Dedifferentiated amniotic fluid mesenchymal stem cell (primary cell): ENCODE measurements at regions not wholly inside any gene's neighbourhood (a gene's known extent, or its start where the extent isn't known, plus 50 kb on each side); places are given as distances from the start of the nearest gene placed in this dataset.
"Not testable (repeated sequence)": the region's sequence is repeated elsewhere in the genome, so short reads cannot be mapped to it uniquely, and the experiment has no call there.

Experiments used
- DNase-seq: peaks from one replicate; pipeline ENCODE4 v3.0.0-alpha.2; 2016; ENCODE audit errors: extremely low spot score

DNA sequence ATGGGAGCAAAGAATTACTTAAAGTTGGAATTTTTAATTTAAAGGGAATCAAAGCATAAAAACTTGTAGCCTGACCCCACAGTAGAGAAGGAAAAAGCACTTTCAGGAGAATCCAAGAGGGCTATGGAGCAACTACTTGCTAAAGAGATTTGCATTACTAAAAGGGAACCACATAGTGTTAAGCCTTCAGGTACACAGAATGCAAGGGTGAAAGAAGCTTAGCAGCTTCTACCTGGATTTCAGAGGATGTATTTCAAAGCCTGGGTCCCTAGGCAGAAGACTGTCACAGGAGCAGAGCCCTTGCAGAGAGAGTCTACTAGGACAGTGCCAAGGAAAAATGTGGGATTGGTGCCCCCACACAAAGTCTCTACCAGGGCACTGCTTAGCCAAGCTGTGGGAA is 575.0 kb downstream of the GBE1 start:
- DNase-seq: no peak

DNA sequence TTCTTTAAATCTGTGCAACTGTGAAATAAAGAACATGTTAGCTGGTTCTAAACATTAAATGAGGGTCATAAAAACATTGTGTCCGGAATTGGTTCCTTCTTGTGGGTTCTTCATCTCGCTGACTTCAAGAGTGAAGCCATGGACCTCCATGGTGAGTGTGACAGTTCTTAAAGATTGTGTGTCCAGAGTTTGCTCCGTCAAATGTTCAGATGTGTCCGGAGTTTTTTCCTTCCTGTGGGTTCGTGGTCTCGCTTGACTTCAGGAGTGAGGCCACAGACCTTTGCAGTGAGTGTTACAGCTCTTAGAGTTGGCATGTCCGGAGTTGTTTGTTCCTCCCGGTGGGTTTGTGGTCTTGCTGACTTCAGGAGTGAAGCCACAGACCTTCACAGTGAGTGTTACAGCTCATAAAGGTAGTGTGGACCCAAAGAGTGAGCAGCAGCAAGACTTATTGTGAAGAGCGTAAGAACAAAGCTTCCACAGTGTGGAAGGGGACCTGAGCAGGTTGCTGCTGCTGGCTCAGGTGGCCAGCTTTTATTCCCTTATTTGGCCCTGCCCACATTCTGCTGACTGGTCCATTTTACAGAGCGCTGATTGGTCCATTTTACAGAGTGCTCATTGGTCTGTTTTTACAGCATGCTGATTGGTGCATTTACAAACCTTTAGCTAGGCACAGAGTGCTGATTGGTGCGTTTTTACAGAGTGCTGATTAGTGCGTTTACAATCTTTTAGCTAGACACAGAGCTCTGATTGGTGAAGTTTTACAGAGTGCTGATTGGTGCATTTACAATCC is 579.2 kb downstream of the GBE1 start:
- not testable (repeated sequence) for DNase-seq

DNA sequence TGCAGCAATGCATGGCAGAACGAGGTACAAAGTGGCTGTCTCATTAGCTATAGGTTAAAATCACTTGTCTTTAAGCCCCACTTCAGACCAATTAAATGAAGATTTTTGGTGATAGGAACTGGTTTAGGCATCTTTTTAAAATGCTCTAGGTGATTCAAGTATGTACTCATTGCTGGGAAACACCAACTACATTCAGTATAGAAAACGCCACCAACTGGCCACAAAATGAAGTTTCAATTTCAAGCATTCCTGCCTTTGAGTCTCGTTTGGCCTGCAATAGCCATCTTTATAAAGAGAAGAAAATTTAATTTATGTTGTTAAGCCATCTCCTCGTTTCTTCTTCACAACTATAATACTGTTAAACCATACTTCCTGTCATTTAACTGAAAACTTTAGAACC is 587.9 kb downstream of the GBE1 start:
- no peak for DNase-seq

DNA sequence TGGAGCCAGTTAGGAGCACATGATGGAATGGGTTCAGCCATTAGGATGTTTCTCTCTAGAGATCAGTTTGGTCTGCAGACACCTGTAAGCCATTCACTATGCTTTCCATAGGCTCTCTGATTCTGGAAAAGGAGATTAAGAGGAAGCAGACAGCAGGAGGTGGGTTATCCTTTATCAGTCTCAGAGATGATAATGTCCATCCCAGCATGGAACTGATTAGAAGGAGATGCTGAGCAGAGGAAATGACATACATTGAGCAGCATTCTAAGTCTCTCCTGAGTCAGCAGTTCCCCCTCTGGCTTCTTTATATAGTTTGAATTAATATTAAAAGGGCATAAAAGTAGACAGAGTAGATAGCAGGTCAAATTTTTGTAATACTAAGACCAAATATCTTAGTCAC is 591.1 kb downstream of the GBE1 start:
- DNase-seq: no peak

DNA sequence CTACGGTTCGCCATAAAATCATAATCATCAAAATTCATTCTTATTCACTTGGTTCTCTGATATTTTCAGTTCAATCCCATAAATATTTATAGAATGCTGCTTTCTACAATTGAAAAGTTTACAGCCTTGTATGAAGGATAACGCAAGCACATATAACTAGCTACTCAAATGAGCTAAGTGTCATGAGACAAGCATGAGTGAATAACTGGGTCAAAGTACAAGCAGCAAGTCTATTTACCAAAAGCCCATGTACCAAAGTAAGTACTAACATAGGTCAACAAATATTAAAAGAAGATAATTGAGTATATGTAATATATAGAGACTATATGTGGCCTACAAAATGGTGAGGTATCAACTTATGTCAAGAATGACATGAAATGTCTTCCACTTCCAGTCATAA is 596.6 kb downstream of the GBE1 start:
- DNase-seq: no peak

DNA sequence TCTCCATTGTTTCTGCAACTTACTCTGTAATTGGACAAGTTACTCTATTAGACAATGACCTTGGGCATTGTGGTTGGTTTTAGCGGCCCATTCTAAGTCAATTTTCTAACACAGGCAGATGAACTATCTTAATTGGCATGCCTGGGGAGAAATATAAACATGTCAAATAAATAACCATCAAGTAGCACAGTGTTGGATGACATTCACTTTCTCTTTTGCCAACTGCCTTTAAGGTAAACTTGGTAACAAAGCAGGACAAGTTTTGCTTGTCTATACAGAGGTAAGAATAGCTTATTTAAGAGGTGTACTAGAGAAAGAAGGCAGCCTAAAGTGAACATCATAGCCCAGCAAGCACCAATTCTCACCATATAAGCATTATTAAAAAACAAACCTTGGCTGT is 599.6 kb downstream of the GBE1 start:
- no peak for DNase-seq

DNA sequence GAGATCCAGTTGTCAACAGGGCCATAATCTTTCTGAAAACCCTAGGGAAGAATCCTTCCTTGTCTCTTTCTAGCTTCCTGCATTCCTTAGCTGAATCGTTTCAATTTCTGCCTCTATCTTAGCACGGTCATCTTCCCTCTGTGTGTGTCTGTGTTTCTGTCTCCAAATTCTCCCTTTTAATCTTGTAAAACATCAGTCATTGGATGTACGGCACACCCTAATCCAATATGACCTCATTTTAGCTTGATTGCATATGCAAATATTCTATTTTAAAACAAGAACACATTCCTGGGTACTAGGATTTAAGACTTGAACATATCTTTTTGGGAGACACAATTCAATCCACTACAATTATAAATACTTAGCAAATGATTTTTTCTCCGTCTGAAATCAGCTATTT is 600.3 kb downstream of the GBE1 start:
- DNase-seq: no peak

DNA sequence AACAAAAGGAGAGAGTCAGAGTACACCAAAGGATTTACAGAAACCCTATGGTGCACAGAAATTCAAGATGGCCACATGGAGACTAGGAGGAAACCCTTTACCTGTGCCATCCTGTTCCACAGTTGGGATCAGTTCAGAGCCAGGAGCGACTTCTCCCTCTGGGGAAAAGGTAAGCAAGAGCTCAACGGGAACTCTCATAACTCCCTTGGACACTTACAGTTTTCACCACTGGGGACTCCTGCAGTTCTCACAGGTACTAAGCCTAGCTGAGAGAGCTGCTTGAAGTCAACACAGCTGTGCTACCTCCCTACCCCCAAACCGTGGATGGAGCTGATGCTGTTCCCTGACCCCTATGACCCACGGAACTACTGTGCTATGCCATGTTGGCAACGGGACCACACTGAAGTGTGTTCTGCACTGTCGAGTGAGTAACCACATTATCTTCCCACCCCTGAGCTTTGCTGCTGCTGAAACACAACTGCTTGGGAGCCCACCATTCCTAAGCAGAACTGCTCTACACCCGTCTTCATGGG is 606.8 kb downstream of the GBE1 start:
- no peak for DNase-seq

DNA sequence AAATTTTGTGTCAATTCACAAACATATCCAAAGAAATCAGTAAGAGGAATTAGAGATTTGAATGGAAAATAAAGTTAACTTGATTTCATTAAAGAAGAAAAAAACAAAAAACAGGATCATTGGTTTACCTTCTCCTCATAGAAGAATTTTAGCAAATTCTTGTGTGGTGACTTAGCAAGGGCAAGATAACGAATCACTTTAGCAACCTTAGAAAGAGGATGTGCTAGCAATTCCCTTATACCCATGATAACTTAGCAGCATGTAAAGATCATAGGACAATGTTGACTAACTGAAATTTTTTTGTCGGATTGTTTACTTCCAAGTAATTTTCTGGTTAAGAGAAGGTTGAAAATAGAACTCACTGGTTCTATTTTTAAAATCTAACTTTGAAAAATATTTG is 609.3 kb downstream of the GBE1 start:
- DNase-seq: no peak

DNA sequence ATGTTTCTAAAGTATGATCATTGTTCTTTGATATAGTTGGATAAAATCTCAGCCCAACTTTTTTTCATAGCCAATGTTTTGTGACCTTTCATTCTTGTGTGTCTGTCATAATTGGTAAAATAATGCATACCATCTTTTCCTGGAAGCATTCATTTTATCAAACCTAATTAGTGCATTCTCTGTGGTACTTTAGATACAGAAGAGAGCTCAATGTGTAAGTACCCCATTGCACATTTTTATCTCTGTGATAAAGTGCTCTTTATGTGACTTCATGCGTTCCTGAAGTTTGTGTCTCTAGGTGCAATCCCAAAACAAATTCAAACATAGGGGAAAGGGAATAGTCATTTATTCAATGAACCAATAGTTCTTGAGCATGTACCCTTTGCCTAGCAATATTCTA is 628.5 kb downstream of the GBE1 start:
- DNase-seq: no peak

DNA sequence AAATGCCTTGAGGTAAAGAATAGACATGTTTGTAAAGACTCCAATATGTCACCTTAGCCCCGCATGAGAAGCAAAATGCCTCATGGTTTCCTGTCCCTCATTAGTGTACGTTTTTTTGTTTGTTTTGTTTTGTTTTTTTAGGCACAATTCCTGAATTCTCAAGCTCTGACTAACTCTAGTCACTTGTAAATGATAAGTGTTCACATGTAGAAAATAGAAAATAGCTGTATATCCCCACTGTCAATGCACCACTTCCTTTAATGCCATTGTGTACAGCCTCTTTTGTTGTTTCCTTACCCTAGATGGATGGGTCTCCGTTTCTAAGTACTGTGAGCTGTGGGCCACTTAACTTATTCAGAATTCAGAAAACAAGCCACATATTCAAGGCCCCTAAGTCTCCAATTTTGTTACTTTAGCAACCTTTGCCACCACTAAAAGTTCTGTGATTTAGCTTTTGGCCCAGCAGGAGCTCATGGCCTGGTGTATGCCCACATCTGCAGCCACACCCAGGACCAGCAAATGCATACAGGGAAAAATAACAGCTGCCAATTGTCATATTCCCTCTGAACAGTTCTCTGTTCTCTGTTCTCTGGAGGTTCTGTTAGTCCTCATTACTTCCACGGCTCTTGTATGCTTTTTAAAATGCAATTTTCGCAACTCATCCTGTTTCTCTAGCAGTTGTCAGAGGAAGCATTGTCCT is 655.5 kb downstream of the GBE1 start:
- no peak for DNase-seq

DNA sequence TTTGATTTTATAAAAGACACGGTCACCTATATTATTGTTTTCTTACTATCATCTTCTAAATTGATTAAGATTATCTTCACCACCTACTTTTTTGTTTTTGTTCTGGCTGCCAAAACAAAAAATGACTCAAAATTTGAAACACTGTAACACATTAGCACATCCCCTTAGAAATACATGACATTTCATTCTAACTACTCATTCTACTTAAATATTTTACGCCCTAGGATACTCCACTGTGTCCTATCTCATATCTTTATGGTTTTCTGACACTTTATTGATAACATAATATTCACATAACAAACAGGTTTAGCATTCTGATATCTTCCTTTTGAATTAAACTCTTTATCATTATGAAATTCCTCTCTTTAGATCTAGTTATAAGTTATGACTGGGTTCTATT is 656.2 kb downstream of the GBE1 start:
- no peak for DNase-seq

DNA sequence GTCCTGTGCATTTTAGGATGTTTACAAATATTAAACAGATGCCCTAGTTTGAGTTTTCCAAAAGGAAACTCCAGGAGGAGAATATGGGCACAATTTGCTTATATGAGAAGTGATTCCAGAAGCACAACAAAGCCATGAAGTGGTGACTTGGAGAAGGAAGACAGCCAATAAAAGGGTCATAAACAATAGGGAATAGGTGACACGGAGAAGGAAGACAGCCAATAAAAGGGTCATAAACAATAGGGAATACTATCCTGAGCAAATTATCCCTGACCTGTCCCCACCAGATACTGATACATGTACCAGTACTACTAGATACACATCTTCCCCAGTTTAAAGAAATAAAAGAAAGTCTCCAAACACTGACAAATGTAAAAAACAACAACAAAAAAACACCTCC is 663.6 kb downstream of the GBE1 start:
- DNase-seq: no peak

DNA sequence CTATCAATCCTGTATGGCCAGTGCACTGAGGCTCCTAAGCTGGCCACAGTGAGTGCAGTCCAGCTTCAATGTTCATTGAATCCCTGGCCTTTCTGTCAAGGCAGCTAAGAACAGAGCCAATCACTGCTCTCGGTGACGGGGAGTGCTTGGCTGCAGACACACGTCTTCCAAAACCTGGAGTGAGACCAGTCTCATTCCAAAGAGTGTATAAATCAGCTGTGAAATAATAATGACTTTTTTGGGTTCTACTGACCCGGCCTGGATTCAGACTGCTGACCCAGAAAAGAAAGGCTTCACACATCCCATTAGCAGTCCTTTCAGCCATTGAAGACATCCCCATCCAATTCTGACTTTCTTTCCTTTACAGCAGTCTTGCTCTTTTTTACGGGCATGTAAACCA is 665.5 kb downstream of the GBE1 start:
- DNase-seq: no peak

DNA sequence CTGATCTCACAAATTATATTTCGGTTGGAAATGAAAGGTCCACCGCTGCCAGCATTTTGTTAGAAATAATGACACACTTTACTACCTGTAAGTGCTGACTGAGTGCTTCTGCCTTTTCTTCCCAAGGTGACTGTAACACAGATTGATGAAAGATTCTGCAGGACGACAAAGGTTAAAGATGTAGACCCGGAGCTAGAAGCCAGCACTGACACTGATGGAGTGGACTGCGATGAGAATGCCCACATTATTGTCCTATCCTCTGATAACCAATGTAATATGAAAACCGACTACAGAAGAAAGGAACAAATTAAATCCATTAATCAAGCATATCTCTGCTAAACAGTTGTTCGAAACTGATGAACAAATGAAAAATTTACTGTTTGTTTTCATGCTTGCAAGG is 666.5 kb downstream of the GBE1 start:
- no peak for DNase-seq

DNA sequence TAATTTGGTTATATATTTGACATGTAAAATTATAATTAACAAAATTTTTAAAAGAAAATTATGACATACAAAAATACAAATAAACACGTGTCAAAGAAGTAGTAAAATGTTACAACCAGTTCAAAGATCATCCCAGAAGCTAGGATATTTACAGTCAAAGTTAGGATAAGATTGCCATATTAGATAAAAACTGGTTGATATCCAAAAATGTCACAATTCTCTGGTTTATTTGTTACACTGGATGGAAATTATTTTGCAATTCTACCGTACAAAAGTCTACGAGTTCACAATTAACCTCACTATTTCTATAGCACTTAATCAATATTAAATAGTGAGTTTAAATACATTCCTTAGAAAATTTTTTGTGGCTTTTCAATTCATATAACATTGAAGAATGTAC is 673.8 kb downstream of the GBE1 start:
- DNase-seq: no peak

DNA sequence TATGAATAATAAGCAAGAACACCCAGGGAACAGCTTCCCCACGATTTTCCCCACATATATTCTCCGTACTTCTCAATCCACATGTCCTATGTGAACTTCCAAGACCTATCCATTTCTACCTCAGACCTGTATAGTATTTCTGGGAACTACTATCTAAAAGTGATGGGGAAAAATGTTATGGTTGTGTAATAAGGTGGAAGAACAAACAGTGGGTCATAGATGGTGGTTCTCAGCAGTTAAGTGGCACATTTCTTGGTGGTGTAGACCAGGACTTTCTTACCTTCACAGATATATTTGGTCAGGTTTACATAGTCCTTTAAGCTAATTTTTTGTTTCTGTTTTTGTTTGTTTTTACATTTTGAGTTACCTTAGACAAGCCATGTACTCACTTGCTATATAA is 675.1 kb downstream of the GBE1 start:
- DNase-seq: no peak

DNA sequence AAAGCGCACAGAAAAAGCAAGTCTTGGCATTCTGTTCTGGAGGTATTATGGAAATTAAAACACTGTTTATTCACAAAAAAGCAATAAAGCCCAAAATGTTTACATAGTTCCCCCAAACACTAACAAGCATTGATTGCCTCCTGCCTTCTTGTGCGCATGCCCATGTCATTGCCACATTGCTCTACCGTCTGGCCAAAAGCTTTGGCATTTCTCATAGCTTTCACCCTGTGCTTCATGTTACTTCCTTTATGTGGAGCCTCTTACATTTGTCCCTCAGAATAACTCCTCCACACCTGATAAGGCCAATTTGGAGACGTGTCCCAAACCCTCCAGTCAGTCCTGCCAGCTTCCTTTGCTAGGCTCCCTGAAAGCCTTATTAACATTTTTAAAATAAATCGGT is 680.8 kb downstream of the GBE1 start:
- no peak for DNase-seq

DNA sequence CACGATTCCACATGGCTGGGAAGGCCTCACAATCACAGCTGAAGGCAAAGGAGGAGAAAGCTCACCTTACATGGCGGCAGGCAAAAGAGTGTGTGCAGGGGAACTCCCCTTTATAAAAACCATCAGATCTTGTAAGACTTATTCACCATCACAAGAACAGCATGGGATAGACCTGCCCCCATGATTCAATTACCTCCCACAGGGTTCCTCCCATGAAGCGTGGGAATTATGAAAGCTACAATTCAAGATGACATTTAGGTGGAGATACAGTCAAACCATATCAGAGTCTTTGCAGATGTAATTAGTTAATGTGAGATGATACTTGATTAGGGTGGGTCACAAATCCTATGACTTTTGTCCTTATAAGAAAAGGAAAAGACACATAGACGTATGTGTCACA is 688.9 kb downstream of the GBE1 start:
- DNase-seq: no peak

DNA sequence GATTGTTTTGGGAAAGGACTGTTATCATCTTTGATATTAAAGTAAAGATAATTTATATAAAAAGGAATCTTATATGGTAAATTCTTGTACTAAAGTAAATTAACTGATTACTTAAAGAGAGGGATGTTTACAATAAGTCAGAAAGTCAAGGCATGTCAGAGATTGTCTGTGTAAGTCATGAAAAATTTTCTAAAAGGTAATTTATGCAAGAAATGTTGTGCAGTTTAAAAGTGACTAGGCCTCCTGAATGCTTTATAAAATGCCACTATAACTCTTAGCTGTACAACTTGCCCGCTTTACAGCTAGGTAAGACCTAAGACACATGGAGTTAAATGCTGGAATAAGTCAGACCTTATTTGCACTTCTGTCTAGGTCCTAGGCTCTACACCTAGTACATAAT is 692.9 kb downstream of the GBE1 start:
- no peak for DNase-seq

DNA sequence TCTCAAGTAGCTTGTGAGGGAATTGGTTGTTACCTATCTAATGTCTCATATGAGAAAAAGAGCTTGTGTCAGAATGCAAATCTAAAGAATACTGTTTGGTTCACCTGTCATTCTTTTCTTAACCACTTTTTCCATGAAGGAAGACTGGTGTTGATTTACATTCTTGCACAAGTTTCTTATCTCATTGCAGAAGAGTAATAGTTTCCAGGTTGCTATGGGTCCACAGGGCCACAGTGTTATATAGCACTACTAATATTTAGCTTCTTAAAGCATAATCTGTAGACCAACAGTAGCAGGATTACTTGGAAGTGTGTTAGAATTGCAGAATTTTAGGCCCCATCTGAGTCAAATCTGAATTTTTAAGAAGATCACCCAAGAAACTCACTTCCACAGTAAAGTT is 697.5 kb downstream of the GBE1 start:
- no peak for DNase-seq

DNA sequence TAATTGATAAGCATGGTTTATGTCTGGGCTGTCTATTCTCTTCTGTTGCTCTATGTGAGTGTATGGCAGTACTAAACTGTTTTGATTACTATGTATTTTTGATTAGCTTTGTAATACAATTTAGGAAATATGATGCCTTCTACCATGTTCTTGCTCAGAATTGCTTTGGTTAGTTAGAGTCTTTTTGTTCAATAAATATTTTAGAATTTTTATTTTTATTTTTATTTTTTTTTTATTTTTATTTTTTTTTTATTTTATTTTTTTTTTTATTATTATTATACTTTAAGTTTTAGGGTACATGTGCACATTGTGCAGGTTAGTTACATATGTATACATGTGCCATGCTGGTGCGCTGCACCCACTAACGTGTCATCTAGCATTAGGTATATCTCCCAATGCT is 710.3 kb downstream of the GBE1 start:
- DNase-seq: not testable (repeated sequence)

DNA sequence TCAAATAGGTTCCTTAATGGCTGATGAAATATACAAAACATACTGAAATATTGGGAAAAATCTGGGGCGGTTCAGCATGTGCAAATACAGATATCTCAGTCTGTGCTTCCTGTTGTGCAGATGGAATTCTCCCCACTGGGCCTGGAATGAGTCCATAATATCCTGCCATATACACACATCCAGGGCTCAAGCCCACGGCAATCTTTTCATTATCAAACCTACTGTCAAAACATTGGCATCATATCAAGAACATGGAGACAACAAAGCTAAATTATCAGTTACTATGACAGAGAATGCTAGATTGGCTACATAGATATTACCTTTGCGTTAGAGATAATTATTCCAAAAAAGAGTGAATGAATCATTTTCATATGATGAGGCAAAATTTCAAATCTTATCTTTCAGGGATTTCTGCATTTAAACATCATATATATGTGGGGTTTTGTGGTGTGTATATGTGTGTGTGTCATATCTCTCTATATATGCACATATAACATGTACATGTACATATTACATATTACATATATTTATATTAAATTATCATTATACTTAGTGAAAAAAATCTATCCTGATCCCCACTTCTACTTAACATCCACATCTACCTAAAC is 713.3 kb downstream of the GBE1 start:
- DNase-seq: no peak
